HepG2 (cell line): ENCODE measurements at regions not wholly inside any gene's neighbourhood (a gene's known extent, or its start where the extent isn't known, plus 50 kb on each side); places are given as distances from the start of the nearest gene placed in this dataset.

Experiments used
- ATAC-seq: fragments of 200-7000 bp; cut with Tn5 transposase; 3 replicates; pipeline ENCODE4 v1.9.1; 2020; ENCODE audit warnings: mild to moderate bottlenecking, moderate library complexity
- BruUV-seq: library from RNA; stranded (reverse); fragments of 400-500 nt; replicated peaks from 2 replicates; lab custom pipeline; 2021; lab: Mats Ljungman, UMichigan
- CTCF ChIA-PET: fragments of 300-600 bp; formaldehyde crosslinking; extraction: SDS; loops from one replicate; lab custom pipeline; 2021; ENCODE audit warnings: low total read pairs, inconsistent platforms, low intra/inter-chr PET ratio; lab: Yijun Ruan, JAX
- POLR2A ChIA-PET: fragments of 350-600 bp; sonication (Branson Sonifier 250); formaldehyde crosslinking; loops from one replicate; lab custom pipeline; 2020; ENCODE audit warnings: antibody characterized with exemption, inconsistent platforms; lab: Yijun Ruan, JAX
- DNase-seq: peaks from one replicate; pipeline ENCODE4 v3.0.0-alpha.2; 2015; ENCODE audit warnings: low spot score
- FAIRE-seq: peaks from 3 replicates; lab custom pipeline; 2011; peaks lifted over from hg19 to GRCh38; lab: Jason Lieb, UNC
- H2AFZ ChIP-seq: one replicate; pipeline ENCODE4 v1.6.1; 2011; ENCODE audit warnings: low read length, inconsistent platforms
- H3K27ac ChIP-seq: fragments of 300-600 bp; 3 replicates; pipeline ENCODE4 v1.8.0; 2011; ENCODE audit warnings: mixed run types, mild to moderate bottlenecking, mixed read lengths, low read length, inconsistent platforms; ENCODE audit not compliant: insufficient read depth; ENCODE audit errors: extremely low read length
- H3K27me3 ChIP-seq, 2 experiments: fragments of 200-600 bp in 1 of 2; 2 replicates in 1 of 2; 3 replicates in 1 of 2; pipeline versions ENCODE4 v1.6.0 to v1.8.0; 2011; ENCODE audit warnings: low read length in 2 of 2, mild to moderate bottlenecking in 2 of 2, moderate library complexity in 2 of 2, inconsistent platforms in 1 of 2; ENCODE audit not compliant: insufficient read depth in 2 of 2, control insufficient read depth in 1 of 2
- H3K36me3 ChIP-seq, 2 experiments: fragments of 200-600 bp in 1 of 2; replicated peaks in 1 of 2; 2 replicates in 1 of 2; 3 replicates in 1 of 2; pipeline versions ENCODE4 v1.5.1 to v1.8.0; 2011; ENCODE audit warnings: low read length in 2 of 2, inconsistent platforms in 1 of 2; ENCODE audit not compliant: insufficient read depth in 2 of 2, control insufficient read depth in 1 of 2
- H3K4me1 ChIP-seq: 2 replicates; pipeline ENCODE4 v1.5.1; 2012; ENCODE audit warnings: low read length, inconsistent platforms; ENCODE audit not compliant: insufficient read depth
- H3K4me2 ChIP-seq: 2 replicates; pipeline ENCODE4 v1.6.0; 2011; ENCODE audit warnings: low read depth, low read length, inconsistent platforms
- H3K4me3 ChIP-seq, 3 experiments: fragments of 200-600 bp in 1 of 3; sonication (generic), shearing (Covaris generic) in 1 of 3; replicated peaks in 1 of 3; 2 replicates each; pipeline ENCODE4 v1.5.1; 2011 to 2016; ENCODE audit warnings: low read length in 3 of 3, inconsistent platforms in 2 of 3, low read depth in 2 of 3, mild to moderate bottlenecking in 2 of 3, control low read depth in 1 of 3, mixed read lengths in 1 of 3; ENCODE audit not compliant: insufficient read depth in 1 of 3
- H3K79me2 ChIP-seq: one replicate; pipeline ENCODE4 v1.6.1; 2011; ENCODE audit warnings: low read length, inconsistent platforms; ENCODE audit not compliant: insufficient read depth
- H3K9ac ChIP-seq: 2 replicates; pipeline ENCODE4 v1.6.0; 2011; ENCODE audit warnings: mild to moderate bottlenecking, low read depth, low read length, inconsistent platforms; ENCODE audit not compliant: insufficient read depth
- H3K9me3 ChIP-seq: 2 replicates; pipeline ENCODE4 v1.5.1; 2012; ENCODE audit warnings: mild to moderate bottlenecking, low read length
- H4K20me1 ChIP-seq: 2 replicates; pipeline ENCODE4 v1.6.0; 2011; ENCODE audit warnings: inconsistent platforms, mild to moderate bottlenecking, low read length, moderate library complexity; ENCODE audit not compliant: insufficient read depth
- CBX5 ChIP-seq: sonication (generic); formaldehyde crosslinking; IDR thresholded peaks from 2 replicates; pipeline ENCODE4 v1.4.0; 2020; ENCODE audit warnings: missing genetic modification reagents, borderline replicate concordance
- CEBPB ChIP-seq: IDR thresholded peaks from 2 replicates; pipeline ENCODE4 v1.6.1; 2011; ENCODE audit warnings: low read depth, low read length, improper control_type of control experiment, borderline replicate concordance
- CHD4 ChIP-seq: fragments of 200-600 bp; sonication (generic); IDR thresholded peaks from 2 replicates; pipeline ENCODE4 v1.7.0; 2017; ENCODE audit warnings: mild to moderate bottlenecking, low read length, borderline replicate concordance
- DBP ChIP-seq: sonication (generic); formaldehyde crosslinking; IDR thresholded peaks from 2 replicates; pipeline ENCODE4 v1.4.0; 2020; ENCODE audit warnings: missing genetic modification reagents; ENCODE audit errors: not compliant biosample characterization
- GPBP1L1 ChIP-seq: sonication (generic); formaldehyde crosslinking; IDR thresholded peaks from 2 replicates; pipeline ENCODE4 v1.5.0; 2020; ENCODE audit warnings: mild to moderate bottlenecking, missing genetic modification reagents
- GTF3A ChIP-seq: sonication (generic); formaldehyde crosslinking; conservative IDR thresholded peaks from 2 replicates; pipeline ENCODE4 v1.4.0; 2020; ENCODE audit warnings: mild to moderate bottlenecking, missing genetic modification reagents
- HOXA7 ChIP-seq: sonication (generic); formaldehyde crosslinking; IDR thresholded peaks from 2 replicates; pipeline ENCODE4 v1.8.1; 2022; ENCODE audit warnings: mild to moderate bottlenecking, missing genetic modification reagents, moderate library complexity
- JUNB ChIP-seq: sonication (generic); formaldehyde crosslinking; IDR thresholded peaks from 2 replicates; pipeline ENCODE4 v1.8.0; 2022; ENCODE audit warnings: missing genetic modification reagents, mild to moderate bottlenecking, borderline replicate concordance
- LCORL ChIP-seq, 2 experiments: fragments of 450-650 bp in 1 of 2; sonication (generic) in 1 of 2; formaldehyde crosslinking in 1 of 2; IDR thresholded peaks; 2 replicates each; pipeline versions ENCODE4 v1.5.0 to v1.6.1; 2017 to 2020; ENCODE audit warnings: antibody characterized with exemption in 1 of 2, missing genetic modification reagents in 1 of 2
- MLXIP ChIP-seq: sonication (generic); formaldehyde crosslinking; IDR thresholded peaks from 2 replicates; pipeline ENCODE4 v1.9.0; 2021; ENCODE audit warnings: missing genetic modification reagents, borderline replicate concordance
- TMF1 ChIP-seq: sonication (generic); formaldehyde crosslinking; IDR thresholded peaks from 2 replicates; pipeline ENCODE4 v1.8.1; 2022; ENCODE audit warnings: low read depth, missing genetic modification reagents
- YEATS4 ChIP-seq: sonication (generic); formaldehyde crosslinking; IDR thresholded peaks from 2 replicates; pipeline ENCODE4 v1.4.0; 2020; ENCODE audit warnings: missing genetic modification reagents, borderline replicate concordance
- ZBTB1 ChIP-seq: sonication (generic); formaldehyde crosslinking; IDR thresholded peaks from 2 replicates; pipeline ENCODE4 v1.4.0; 2020; ENCODE audit warnings: missing genetic modification reagents, borderline replicate concordance
- ZFP82 ChIP-seq: sonication (generic); formaldehyde crosslinking; IDR thresholded peaks from 2 replicates; pipeline ENCODE4 v1.5.1; 2020; ENCODE audit warnings: mild to moderate bottlenecking, missing genetic modification reagents, borderline replicate concordance
- ZNF335 ChIP-seq: sonication (generic); formaldehyde crosslinking; IDR thresholded peaks from 2 replicates; pipeline ENCODE4 v1.4.0; 2020; ENCODE audit warnings: missing genetic modification reagents
- ZNF572 ChIP-seq: sonication (generic); formaldehyde crosslinking; IDR thresholded peaks from 2 replicates; pipeline ENCODE4 v1.5.1; 2020; ENCODE audit warnings: mild to moderate bottlenecking, missing genetic modification reagents
- ZNF577 ChIP-seq: sonication (generic); formaldehyde crosslinking; IDR thresholded peaks from 2 replicates; pipeline ENCODE4 v1.4.0; 2020; ENCODE audit warnings: mild to moderate bottlenecking, low read depth, missing genetic modification reagents, borderline replicate concordance
- ZNF672 ChIP-seq: sonication (generic); formaldehyde crosslinking; IDR thresholded peaks from 2 replicates; pipeline ENCODE4 v1.8.1; 2022; ENCODE audit warnings: missing genetic modification reagents
- ZNF768 ChIP-seq: sonication (generic); formaldehyde crosslinking; IDR thresholded peaks from 2 replicates; pipeline ENCODE4 v1.4.0; 2020; ENCODE audit warnings: missing genetic modification reagents
- WGBS: methylation state at CpG from one replicate; pipeline ENCODE4 v1.1.6; 2017; ENCODE audit warnings: low lambda C conversion rate; 5-methylcytosine and 5-hydroxymethylcytosine counted together
- in situ Hi-C: cut with HindIII; loops from 2 replicates; pipeline ENCODE4 v1.10.0; 2017; ENCODE audit warnings: low pct_unique_long_range_greater_than_20kb; ENCODE audit not compliant: extremely low pct_ligation_motif_present
- intact Hi-C: fragments of 100-400 bp; cut with micrococcal nuclease; formaldehyde crosslinking; loops from one replicate; pipeline ENCODE4 v1.10.0; 2022; ENCODE audit not compliant: unreplicated experiment
- TF ChIP-seq, protein P1 (sequence below): IDR thresholded peaks from 2 replicates; pipeline ENCODE4 v1.6.1; 2016; ENCODE audit warnings: mild to moderate bottlenecking, missing biosample characterization, missing genetic modification reagents

GRCh38 chr5:104297076-104297475 is 734.5 kb upstream of the NUDT12 start:
- whole genome bisulfite sequencing: 32% methylated on average over 1 of the region's 1 CpG
- H2AFZ ChIP-seq: no peak overlapping the region
- intact Hi-C loops: no loop called here
- ChIA-PET CTCF (no interaction called here), POLR2A (no interaction called here)
- no peak overlapping the region for H3K9ac ChIP-seq
- H3K36me3 ChIP-seq: no peaks in the 10 kb centered on the region
- no peak overlapping the region for H3K4me3 ChIP-seq
- no peak for FAIRE-seq
- TF ChIP-seq ZNF672 (CRISPR knock-in tag) (no peak), ZNF572 (CRISPR knock-in tag) (no peak), CHD4 (no peak), ZNF577 (no peak), JUNB (CRISPR knock-in tag) (no peak), GTF3A (no peak), ZNF335 (CRISPR knock-in tag) (no peak), CBX5 (CRISPR knock-in tag) (no peak), ZNF768 (CRISPR knock-in tag) (no peak), DBP (CRISPR knock-in tag) (no peak), TMF1 (CRISPR knock-in tag) (no peak), ZBTB1 (CRISPR knock-in tag) (no peak), MLXIP (CRISPR knock-in tag) (no peak), GPBP1L1 (no peak), LCORL (IDR thresholded peaks at IDR 0.05) (no peak), LCORL (CRISPR knock-in tag; IDR thresholded peaks at IDR 0.05) (no peak), ZFP82 (CRISPR knock-in tag) (no peak), HOXA7 (no peak), CEBPB (no peak), YEATS4 (CRISPR knock-in tag) (no peak)
- TF ChIP-seq, protein P1, sequence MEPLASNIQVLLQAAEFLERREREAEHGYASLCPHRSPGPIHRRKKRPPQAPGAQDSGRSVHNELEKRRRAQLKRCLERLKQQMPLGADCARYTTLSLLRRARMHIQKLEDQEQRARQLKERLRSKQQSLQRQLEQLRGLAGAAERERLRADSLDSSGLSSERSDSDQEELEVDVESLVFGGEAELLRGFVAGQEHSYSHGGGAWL (CRISPR knock-in tag): no peak
- H3K27ac ChIP-seq: no peak overlapping the region
- no peaks in the 10 kb centered on the region for H3K27me3 ChIP-seq
- no peak for DNase-seq
- no TSS peak for BruUV-seq
- H3K4me1 ChIP-seq: peaks cover 8% of the 10 kb centered on the region; the same call in 1 of the 2 replicates
- H3K4me2 ChIP-seq: no peak overlapping the region
- no peaks in the 10 kb centered on the region for H3K9me3 ChIP-seq
- no peaks in the 10 kb centered on the region for H4K20me1 ChIP-seq
- H3K79me2 ChIP-seq: no peaks in the 10 kb centered on the region
- in situ Hi-C loops: no loop called here
- no peak for ATAC-seq
